IMR-90 (cell line): ENCODE measurements at regions not wholly inside any gene's neighbourhood (a gene's known extent, or its start where the extent isn't known, plus 50 kb on each side); places are given as distances from the start of the nearest gene placed in this dataset.

Experiments
- ATAC-seq: fragments of 200-7000 bp; cut with Tn5 transposase; 2 replicates; pipeline ENCODE4 v1.9.1; 2020; ENCODE audit warnings: low read depth, mild to moderate bottlenecking, moderate library complexity
- BruUV-seq: library from RNA; stranded (reverse); fragments of 400-500 nt; replicated peaks from 2 replicates; lab custom pipeline; 2021; lab: Mats Ljungman, UMichigan
- CTCF ChIA-PET: fragments of 300-600 bp; formaldehyde crosslinking; extraction: SDS; loops from one replicate; lab custom pipeline; 2021; ENCODE audit warnings: antibody characterized with exemption; lab: Yijun Ruan, JAX
- POLR2A ChIA-PET: fragments of 300-600 bp; sonication (Branson Sonifier 250); formaldehyde crosslinking; loops from one replicate; lab custom pipeline; 2022; ENCODE audit warnings: antibody characterized with exemption; ENCODE audit not compliant: unreplicated experiment; lab: Charles Lee
- DNase-seq: peaks from one replicate; pipeline ENCODE4 v3.0.0; 2013
- H2AFZ ChIP-seq: replicated peaks from 2 replicates; pipeline ENCODE3; 2013; ENCODE audit warnings: low read length, mild to moderate bottlenecking; ENCODE audit not compliant: poor library complexity
- H2AK5ac ChIP-seq: 2 replicates; pipeline ENCODE4 v1.6.1; 2013; ENCODE audit warnings: low read depth, low read length, inconsistent platforms
- H2AK9ac ChIP-seq: replicated peaks from 2 replicates; pipeline ENCODE3; 2013; ENCODE audit warnings: mild to moderate bottlenecking, low read depth, low read length, moderate library complexity; ENCODE audit not compliant: poor library complexity
- H2BK120ac ChIP-seq: 2 replicates; pipeline ENCODE4 v1.6.1; 2013; ENCODE audit warnings: low read depth, low read length, inconsistent platforms
- H2BK15ac ChIP-seq: 3 replicates; pipeline ENCODE4 v1.6.1; 2013; ENCODE audit warnings: low read depth, low read length, inconsistent platforms
- H2BK20ac ChIP-seq: 2 replicates; pipeline ENCODE4 v1.6.1; 2013; ENCODE audit warnings: low read depth, mild to moderate bottlenecking, inconsistent platforms, low read length, moderate library complexity
- H2BK5ac ChIP-seq: 2 replicates; pipeline ENCODE4 v1.6.1; 2013; ENCODE audit warnings: mild to moderate bottlenecking, low read depth, low read length, inconsistent platforms; ENCODE audit not compliant: poor library complexity, severe bottlenecking
- H3K14ac ChIP-seq: replicated peaks from 2 replicates; pipeline ENCODE4 v1.6.1; 2013; ENCODE audit warnings: low read depth, low read length, inconsistent platforms
- H3K18ac ChIP-seq: 2 replicates; pipeline ENCODE4 v1.6.1; 2013; ENCODE audit warnings: low read depth, low read length, control low read depth
- H3K23ac ChIP-seq: 2 replicates; pipeline ENCODE4 v1.6.1; 2013; ENCODE audit warnings: low read depth, low read length, inconsistent platforms
- H3K27ac ChIP-seq: 2 replicates; pipeline ENCODE4 v1.5.1; 2013; ENCODE audit warnings: mild to moderate bottlenecking, control low read depth, low read length; ENCODE audit not compliant: insufficient read depth
- H3K27me3 ChIP-seq: 2 replicates; pipeline ENCODE4 v1.6.1; 2013; ENCODE audit warnings: low read length; ENCODE audit not compliant: control insufficient read depth, insufficient read depth
- H3K36me3 ChIP-seq: 2 replicates; pipeline ENCODE4 v1.6.1; 2013; ENCODE audit warnings: low read length, mixed read lengths; ENCODE audit not compliant: control insufficient read depth, insufficient read depth
- H3K4ac ChIP-seq: 2 replicates; pipeline ENCODE4 v1.6.1; 2013; ENCODE audit warnings: low read depth, low read length, inconsistent platforms
- H3K4me1 ChIP-seq: 2 replicates; pipeline ENCODE4 v1.6.1; 2013; ENCODE audit warnings: low read length, mixed read lengths; ENCODE audit not compliant: control insufficient read depth, insufficient read depth
- H3K4me2 ChIP-seq: 2 replicates; pipeline ENCODE4 v1.6.1; 2013; ENCODE audit warnings: low read depth, mild to moderate bottlenecking, control low read depth, low read length, moderate library complexity
- H3K4me3 ChIP-seq: 2 replicates; pipeline ENCODE4 v1.5.1; 2013; ENCODE audit warnings: low read depth, mild to moderate bottlenecking, control low read depth, low read length, moderate library complexity; ENCODE audit not compliant: insufficient read depth
- H3K56ac ChIP-seq: 2 replicates; pipeline ENCODE4 v1.6.1; 2013; ENCODE audit warnings: low read length, inconsistent platforms; ENCODE audit not compliant: insufficient read depth; ENCODE audit errors: extremely low read depth
- H3K79me1 ChIP-seq, 2 experiments: 2 replicates each; pipeline ENCODE4 v1.6.1; 2013; ENCODE audit warnings: low read length in 2 of 2, inconsistent platforms in 1 of 2, low read depth in 1 of 2
- H3K9ac ChIP-seq: 2 replicates; pipeline ENCODE4 v1.6.1; 2013; ENCODE audit warnings: low read depth, low read length, control low read depth
- H3K9me1 ChIP-seq: 2 replicates; pipeline ENCODE4 v1.6.1; 2013; ENCODE audit warnings: low read length, inconsistent platforms; ENCODE audit not compliant: insufficient read depth
- H3K9me3 ChIP-seq: 2 replicates; pipeline ENCODE4 v1.6.1; 2013; ENCODE audit warnings: low read length; ENCODE audit not compliant: control insufficient read depth, insufficient read depth
- H4K20me1 ChIP-seq: 2 replicates; pipeline ENCODE4 v1.6.1; 2013; ENCODE audit warnings: low read length, inconsistent platforms; ENCODE audit not compliant: insufficient read depth
- H4K5ac ChIP-seq: 2 replicates; pipeline ENCODE4 v1.6.1; 2013; ENCODE audit warnings: mild to moderate bottlenecking, low read depth, low read length, control low read depth
- H4K8ac ChIP-seq, 2 experiments: 2 replicates each; pipeline ENCODE4 v1.6.1; 2013; ENCODE audit warnings: low read depth in 2 of 2, low read length in 2 of 2, control low read depth in 1 of 2, inconsistent platforms in 1 of 2
- H4K91ac ChIP-seq: 2 replicates; pipeline ENCODE4 v1.6.1; 2013; ENCODE audit warnings: low read depth, low read length, inconsistent platforms; ENCODE audit not compliant: insufficient read depth
- BHLHE40 ChIP-seq: fragments of 150-350 bp; IDR thresholded peaks from 2 replicates; pipeline ENCODE4 v1.6.1; 2016; ENCODE audit warnings: mild to moderate bottlenecking, low read depth, low read length
- CEBPB ChIP-seq: IDR thresholded peaks from 2 replicates; pipeline ENCODE4 v1.6.1; 2012; ENCODE audit warnings: low read depth, low read length, improper control_type of control experiment
- CHD1 ChIP-seq: IDR thresholded peaks from 2 replicates; pipeline ENCODE4 v1.6.1; 2012; ENCODE audit warnings: low read depth, low read length, improper control_type of control experiment
- CTCF ChIP-seq: conservative IDR thresholded peaks from 2 replicates; pipeline ENCODE4 v1.5.1; 2012; ENCODE audit warnings: mild to moderate bottlenecking, low read depth, low read length, improper control_type of control experiment
- FOS ChIP-seq: fragments of 150-350 bp; IDR thresholded peaks from 2 replicates; pipeline ENCODE4 v1.6.1; 2016; ENCODE audit warnings: low read depth, low read length
- MAFK ChIP-seq: IDR thresholded peaks from 2 replicates; pipeline ENCODE4 v1.6.1; 2012; ENCODE audit warnings: low read depth, low read length, improper control_type of control experiment
- MXI1 ChIP-seq: IDR thresholded peaks from 2 replicates; pipeline ENCODE4 v1.6.1; 2012; ENCODE audit warnings: low read depth, mild to moderate bottlenecking, low read length, moderate library complexity, borderline replicate concordance
- NFE2L2 ChIP-seq: fragments of 150-350 bp; IDR thresholded peaks from 2 replicates; pipeline ENCODE4 v1.6.1; 2016; ENCODE audit warnings: low read depth, mild to moderate bottlenecking, low read length
- POLR2A ChIP-seq: IDR thresholded peaks from 2 replicates; pipeline ENCODE4 v1.6.1; 2012; ENCODE audit warnings: mild to moderate bottlenecking, low read depth, low read length
- RAD21 ChIP-seq: IDR thresholded peaks from 2 replicates; pipeline ENCODE4 v1.6.1; 2012; ENCODE audit warnings: low read length, improper control_type of control experiment
- RFX5 ChIP-seq: IDR thresholded peaks from 2 replicates; pipeline ENCODE4 v1.8.0; 2012; ENCODE audit warnings: low read depth, mild to moderate bottlenecking, low read length, moderate library complexity
- SMC3 ChIP-seq: fragments of 150-350 bp; IDR thresholded peaks from 2 replicates; pipeline ENCODE4 v1.6.1; 2016; ENCODE audit warnings: low read depth, mild to moderate bottlenecking, antibody characterized with exemption, low read length, moderate library complexity
- WGBS, 2 experiments: methylation state at CpG; one replicate each; pipeline versions ENCODE4 v1.1.5 to v1.1.7; 2013; ENCODE audit warnings: missing lambda C conversion rate in 2 of 2; ENCODE audit not compliant: insufficient read length in 1 of 2; ENCODE audit errors: extremely low coverage in 2 of 2; 5-methylcytosine and 5-hydroxymethylcytosine counted together
- dilution Hi-C: fragments of 300-500 bp; cut with HindIII; formaldehyde crosslinking; loops from one replicate; pipeline ENCODE4 v1.14.3; 2018; ENCODE audit warnings: low sequenced_read_pairs; ENCODE audit not compliant: unreplicated experiment
- in situ Hi-C: fragments of 300-500 bp; cut with MboI; formaldehyde crosslinking; loops from 3 replicates; pipeline ENCODE4 v1.14.3; 2019; ENCODE audit warnings: low sequenced_read_pairs, inconsistent platforms, mixed read lengths
- intact Hi-C: fragments of 100-400 bp; cut with micrococcal nuclease; formaldehyde crosslinking; loops from 2 replicates; pipeline ENCODE4 v1.10.0; 2022

- Histone ChIP-seq H3K27ac (no peak overlapping the region), H3K79me1 (no peaks in the 10 kb centered on the region), H3K18ac (no peak overlapping the region), H4K8ac (no peak overlapping the region), H4K20me1 (no peaks in the 10 kb centered on the region), H3K4ac (no peak overlapping the region), H3K4me2 (no peak overlapping the region), H3K4me1 (no peaks in the 10 kb centered on the region), H4K5ac (no peak overlapping the region), H3K9me3 (no peaks in the 10 kb centered on the region), H2BK15ac (no peak overlapping the region), H3K56ac (no peak overlapping the region), H3K27me3 (no peaks in the 10 kb centered on the region), H2BK20ac (no peak overlapping the region), H2BK5ac (no peak overlapping the region), H4K91ac (no peak overlapping the region), H3K9ac (no peak overlapping the region), H3K4me3 (no peak overlapping the region), H3K14ac (no peak overlapping the region), H2AK9ac (no peak overlapping the region), H3K36me3 (no peaks in the 10 kb centered on the region), H3K9me1 (no peaks in the 10 kb centered on the region), H3K23ac (no peak overlapping the region), H2AK5ac (no peak overlapping the region), H2AFZ (no peak overlapping the region), H2BK120ac (no peak overlapping the region)
- intact Hi-C loops, result no loop called here
- CTCF ChIA-PET, result no interaction called here
- in situ Hi-C loops, result no loop called here
- ATAC-seq (no peak), DNase-seq (no peak)
- WGBS, 2 experiments, result 20% methylated on average over 1 of the region's 3 CpGs; no CpG with 5 or more reads in 1 of the 2 experiments
- TF ChIP-seq CTCF (no peak), RFX5 (no peak), MXI1 (no peak), POLR2A (no peak), FOS (no peak), CHD1 (no peak), RAD21 (no peak), BHLHE40 (no peak), SMC3 (no peak), NFE2L2 (no peak), CEBPB (no peak), MAFK (no peak)
- no TSS peak for BruUV-seq
- POLR2A ChIA-PET, result no interaction called here
- dilution Hi-C loops, result no loop called here
These were observed 225.4 kb downstream of the MTRR start for GRCh38 chr5:8094304-8094703.
